B cell (primary cell): ENCODE measurements at regions not wholly inside any gene's neighbourhood (a gene's known extent, or its start where the extent isn't known, plus 50 kb on each side); places are given as distances from the start of the nearest gene placed in this dataset.

ENCODE experiments used
- ATAC-seq: fragments of 200-7000 bp; cut with Tn5 transposase; one replicate; pipeline ENCODE4 v1.10.0; 2021; ENCODE audit warnings: low read depth, mild to moderate bottlenecking, moderate number of reproducible peaks, moderate library complexity
- CTCF ChIA-PET: fragments of 350-600 bp; sonication (Branson Sonifier 250); formaldehyde crosslinking; loops from one replicate; lab custom pipeline; 2021; ENCODE audit warnings: antibody characterized with exemption, inconsistent platforms; lab: Charles Lee
- POLR2A ChIA-PET: fragments of 350-600 bp; sonication (Branson Sonifier 250); formaldehyde crosslinking; loops from one replicate; lab custom pipeline; 2021; ENCODE audit warnings: antibody characterized with exemption; lab: Charles Lee
- DNase-seq: peaks from one replicate; pipeline ENCODE4 v3.0.0; 2013
- H2AFZ ChIP-seq: 2 replicates; pipeline ENCODE4 v1.6.1; 2012; ENCODE audit warnings: mild to moderate bottlenecking, low read depth, low read length; ENCODE audit not compliant: insufficient read depth, poor library complexity, severe bottlenecking
- H3K27ac ChIP-seq, 2 donors: 1 replicate in 1 of 2; 2 replicates in 1 of 2; pipeline ENCODE4 v1.5.1; 2012 to 2013; ENCODE audit warnings: low read length in 2 of 2, mild to moderate bottlenecking in 2 of 2, moderate library complexity in 1 of 2
- H3K27me3 ChIP-seq, 4 experiments: fragments of 200-600 bp in 1 of 4; sonication (generic) in 1 of 4; replicated peaks in 1 of 4; 1 replicate in 2 of 4; 2 replicates in 2 of 4; pipeline versions ENCODE4 v1.6.1 to v1.7.0; 2013 to 2016; ENCODE audit warnings: low read length in 3 of 4, mild to moderate bottlenecking in 2 of 4, mixed read lengths in 1 of 4, moderate library complexity in 1 of 4; ENCODE audit not compliant: insufficient read depth in 4 of 4, control insufficient read depth in 3 of 4; ENCODE audit errors: control extremely low read depth in 1 of 4
- H3K36me3 ChIP-seq, 2 experiments: replicated peaks in 1 of 2; 1 replicate in 1 of 2; 2 replicates in 1 of 2; pipeline versions ENCODE4 v1.6.1 to v1.7.1; 2013; ENCODE audit warnings: low read length in 1 of 2; ENCODE audit not compliant: insufficient read depth in 2 of 2, control insufficient read depth in 1 of 2; ENCODE audit errors: control extremely low read depth in 1 of 2, extremely low read depth in 1 of 2
- H3K4me1 ChIP-seq, 2 donors: fragments of 200-600 bp in 1 of 2; sonication (generic) in 1 of 2; 1 replicate in 1 of 2; 2 replicates in 1 of 2; pipeline versions ENCODE4 v1.5.1 to v1.6.1; 2013 to 2017; ENCODE audit warnings: low read length in 2 of 2; ENCODE audit not compliant: control insufficient read depth in 2 of 2, insufficient read depth in 2 of 2
- H3K4me2 ChIP-seq: replicated peaks from 2 replicates; pipeline ENCODE3; 2012; ENCODE audit warnings: mild to moderate bottlenecking, low read depth, low read length; ENCODE audit not compliant: poor library complexity, severe bottlenecking
- H3K4me3 ChIP-seq, 5 experiments: fragments of 200-600 bp in 1 of 5; sonication (generic) in 1 of 5; 1 replicate in 3 of 5; 2 replicates in 2 of 5; pipeline versions ENCODE4 v1.5.1 to v1.7.0; 2011 to 2016; ENCODE audit warnings: low read length in 4 of 5, mild to moderate bottlenecking in 4 of 5, low read depth in 2 of 5, control low read depth in 1 of 5, moderate library complexity in 1 of 5; ENCODE audit not compliant: insufficient read depth in 1 of 5; ENCODE audit errors: control extremely low read depth in 1 of 5, extremely low read depth in 1 of 5
- H3K79me2 ChIP-seq: fragments of 200-600 bp; sonication (generic); one replicate; pipeline ENCODE4 v1.6.0; 2016; ENCODE audit warnings: low read length; ENCODE audit not compliant: control insufficient read depth, insufficient read depth
- H3K9ac ChIP-seq: fragments of 200-600 bp; sonication (generic); 2 replicates; pipeline ENCODE4 v1.6.1; 2017; ENCODE audit warnings: mild to moderate bottlenecking, low read length, moderate library complexity
- H3K9me3 ChIP-seq, 3 donors: one replicate each; pipeline versions ENCODE4 v1.6.1 to v1.7.1; 2013; ENCODE audit warnings: low read length in 2 of 3; ENCODE audit not compliant: control insufficient read depth in 2 of 3, insufficient read depth in 1 of 3; ENCODE audit errors: control extremely low read depth in 1 of 3
- H4K20me1 ChIP-seq: 2 replicates; pipeline ENCODE4 v1.6.0; 2012; ENCODE audit warnings: mild to moderate bottlenecking, low read length; ENCODE audit not compliant: insufficient read depth, control insufficient read depth, poor library complexity, severe bottlenecking
- H3K27ac Mint-ChIP-seq: one replicate; pipeline ENCODE4 v1.8.0; 2021; ENCODE audit warnings: mixed read lengths
- H3K27me3 Mint-ChIP-seq: one replicate; pipeline ENCODE4 v1.8.0; 2021; ENCODE audit warnings: mixed read lengths
- H3K4me1 Mint-ChIP-seq: one replicate; pipeline ENCODE4 v1.8.0; 2021; ENCODE audit warnings: mixed read lengths
- H3K4me3 Mint-ChIP-seq: one replicate; pipeline ENCODE4 v1.8.0; 2021; ENCODE audit warnings: mixed read lengths
- H3K9me3 Mint-ChIP-seq: one replicate; pipeline ENCODE4 v1.8.0; 2022; ENCODE audit warnings: mixed read lengths; ENCODE audit not compliant: insufficient read depth
- CTCF ChIP-seq: fragments of 200-600 bp; IDR thresholded peaks from one replicate; pipeline ENCODE4 v1.8.0; 2022; ENCODE audit warnings: antibody characterized with exemption, mild to moderate bottlenecking
- EZH2 ChIP-seq: IDR thresholded peaks from 2 replicates; pipeline ENCODE4 v1.6.1; 2012; ENCODE audit warnings: borderline replicate concordance, low read depth, mild to moderate bottlenecking, moderate library complexity, low read length; ENCODE audit not compliant: insufficient read depth, poor library complexity, severe bottlenecking
- WGBS: methylation state at CpG from one replicate; pipeline ENCODE4 v1.1.5; 2013; ENCODE audit warnings: missing lambda C conversion rate; ENCODE audit not compliant: insufficient coverage; 5-methylcytosine and 5-hydroxymethylcytosine counted together
- intact Hi-C: fragments of 100-400 bp; cut with micrococcal nuclease; formaldehyde crosslinking; loops from one replicate; pipeline ENCODE4 v1.10.0; 2022

DNA sequence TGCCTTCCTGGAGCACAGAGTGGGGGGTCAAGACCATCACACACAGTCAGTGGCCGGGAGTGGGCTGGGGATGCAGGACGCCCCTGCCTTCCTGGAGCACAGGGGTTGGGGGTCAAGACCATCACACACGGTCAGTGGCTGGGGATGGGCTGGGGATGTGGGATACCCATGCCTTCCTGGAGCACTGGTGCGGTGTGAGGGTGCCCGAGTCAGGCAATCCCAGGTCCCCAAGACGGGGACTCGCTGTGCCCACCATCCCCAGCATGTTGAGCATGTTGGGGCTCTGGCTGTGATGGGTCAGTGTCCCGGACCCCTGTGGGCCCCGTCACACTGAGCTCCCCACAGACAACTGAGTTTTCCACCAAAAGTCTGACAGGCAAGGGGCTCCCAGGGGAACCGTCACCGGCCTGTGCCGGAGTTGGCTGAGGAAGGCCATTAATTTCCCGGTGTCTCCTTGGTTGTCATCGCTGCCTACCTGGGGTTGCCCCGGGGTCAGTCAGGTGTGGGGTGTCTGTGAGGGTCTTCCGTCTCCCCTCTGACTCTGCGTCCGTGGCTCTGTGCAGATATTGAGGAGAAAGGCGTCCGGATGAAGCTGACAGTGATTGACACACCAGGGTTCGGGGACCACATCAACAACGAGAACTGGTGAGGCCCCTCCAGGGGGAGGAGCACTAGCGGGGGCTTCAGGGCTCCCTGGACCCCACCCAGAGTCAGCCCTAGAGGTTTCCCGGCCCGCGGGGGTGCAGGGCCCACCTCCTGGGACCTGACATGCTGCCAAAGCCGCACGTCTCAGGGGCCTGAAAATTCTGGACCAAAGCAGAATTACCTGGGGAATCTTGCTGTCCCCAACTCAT is 347.1 kb downstream of the SEC14L1 start:
- intact Hi-C loops: no loop called here
- Histone ChIP-seq H3K27ac (no peak overlapping the region), H3K4me2 (no peak overlapping the region), H2AFZ (no peak overlapping the region), H3K79me2 (peaks cover 48% of the 10 kb centered on the region), H3K36me3 (peaks cover 3 to 81% of the 10 kb centered on the region in 2 experiments), H3K4me3 (no peak overlapping the region), H3K9me3 (no peaks in the 10 kb centered on the region), H3K27me3 (no peaks in the 10 kb centered on the region), H4K20me1 (peaks cover 54% of the 10 kb centered on the region), H3K9ac (no peak overlapping the region), H3K4me1 (peaks cover 12 to 46% of the 10 kb centered on the region in 2 donors)
- 91% methylated on average over 25 of the region's 28 CpGs for WGBS
- TF ChIP-seq EZH2 (no peak), CTCF (no peak)
- DNase-seq (no peak), ATAC-seq (no peak)
- Mint-ChIP-seq H3K27ac (peak overlapping the region; percentile 26), H3K27me3 (no peaks in the 10 kb centered on the region), H3K4me3 (no peak overlapping the region), H3K9me3 (no peaks in the 10 kb centered on the region), H3K4me1 (peaks cover 20% of the 10 kb centered on the region)
- POLR2A ChIA-PET: no interaction called here
- CTCF ChIA-PET: interaction anchor here (0.9 to 1.3 kb wide), 2 partner anchors 34 to 58 kb away, joined by 3 to 5 read pairs; no protein-coding TSS in a partner anchor
